ENCODE measurements at regions not wholly inside any gene's neighbourhood (a gene's known extent, or its start where the extent isn't known, plus 50 kb on each side); places are given as distances from the start of the nearest gene placed in this dataset.

GRCh38 chr15:87238451-87239068 lies 1018.0 kb downstream of the NTRK3 start:
- TF ChIP-seq, protein P1, sequence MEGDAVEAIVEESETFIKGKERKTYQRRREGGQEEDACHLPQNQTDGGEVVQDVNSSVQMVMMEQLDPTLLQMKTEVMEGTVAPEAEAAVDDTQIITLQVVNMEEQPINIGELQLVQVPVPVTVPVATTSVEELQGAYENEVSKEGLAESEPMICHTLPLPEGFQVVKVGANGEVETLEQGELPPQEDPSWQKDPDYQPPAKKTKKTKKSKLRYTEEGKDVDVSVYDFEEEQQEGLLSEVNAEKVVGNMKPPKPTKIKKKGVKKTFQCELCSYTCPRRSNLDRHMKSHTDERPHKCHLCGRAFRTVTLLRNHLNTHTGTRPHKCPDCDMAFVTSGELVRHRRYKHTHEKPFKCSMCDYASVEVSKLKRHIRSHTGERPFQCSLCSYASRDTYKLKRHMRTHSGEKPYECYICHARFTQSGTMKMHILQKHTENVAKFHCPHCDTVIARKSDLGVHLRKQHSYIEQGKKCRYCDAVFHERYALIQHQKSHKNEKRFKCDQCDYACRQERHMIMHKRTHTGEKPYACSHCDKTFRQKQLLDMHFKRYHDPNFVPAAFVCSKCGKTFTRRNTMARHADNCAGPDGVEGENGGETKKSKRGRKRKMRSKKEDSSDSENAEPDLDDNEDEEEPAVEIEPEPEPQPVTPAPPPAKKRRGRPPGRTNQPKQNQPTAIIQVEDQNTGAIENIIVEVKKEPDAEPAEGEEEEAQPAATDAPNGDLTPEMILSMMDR (conservative IDR thresholded peaks at IDR 0.05) = no peak
- TF ChIP-seq EZH2 (IDR thresholded peaks at IDR 0.05; ENCODE audit: low read depth) = no peak

Measured in PC-9 (cell line).